ENCODE measurements at regions not wholly inside any gene's neighbourhood (a gene's known extent, or its start where the extent isn't known, plus 50 kb on each side); places are given as distances from the start of the nearest gene placed in this dataset.

- H3K18ac ChIP-seq (ENCODE audit: low read length) = no peak overlapping the region
- WGBS (ENCODE audit: extremely low coverage, insufficient coverage, low lambda C conversion rate) = no CpG with 5 or more reads among the region's 1 CpG
Observed at GRCh38 chr14:23787436-23787835, 151.3 kb downstream of the DHRS2 start.

GRCh38 chr14:23789696-23790095 is 153.5 kb downstream of the DHRS2 start:
- DNase-seq = no peak
- H2BK15ac ChIP-seq (replicated peaks; ENCODE audit: low read depth) = no peak overlapping the region
- no peaks in the 10 kb centered on the region for H3K4me1 ChIP-seq (ENCODE audit: control insufficient read depth, low read depth, low read length)
- no peak overlapping the region for H3K56ac ChIP-seq (ENCODE audit: low read length)
- H3K4me2 ChIP-seq (ENCODE audit: low read length) = no peak overlapping the region
- no CpG with 5 or more reads among the region's 1 CpG for WGBS (ENCODE audit: extremely low coverage, insufficient coverage, low lambda C conversion rate)
- no peak overlapping the region for H4K5ac ChIP-seq (ENCODE audit: low read length)
- no peak overlapping the region for H3K4ac ChIP-seq (ENCODE audit: low read depth, low read length)
- H2BK120ac ChIP-seq (ENCODE audit: low read depth, low read length) = no peak overlapping the region
- H2BK5ac ChIP-seq (ENCODE audit: low read length) = no peak overlapping the region
- no peak overlapping the region for H3K4me3 ChIP-seq (ENCODE audit: low read length)
- H3K27me3 ChIP-seq (ENCODE audit: insufficient read depth, low read length, poor library complexity) = no peaks in the 10 kb centered on the region
- no peaks in the 10 kb centered on the region for H3K36me3 ChIP-seq (ENCODE audit: control insufficient read depth, insufficient read depth, low read length)
- H3K27ac ChIP-seq (ENCODE audit: low read depth, low read length) = no peak overlapping the region
- no peak overlapping the region for H2AK5ac ChIP-seq (ENCODE audit: low read length)
- no peak overlapping the region for H4K8ac ChIP-seq (ENCODE audit: low read depth, low read length)
- no peak overlapping the region for H3K23ac ChIP-seq (ENCODE audit: low read length)
- H3K9ac ChIP-seq (ENCODE audit: low read length) = no peak overlapping the region
- H3K18ac ChIP-seq (ENCODE audit: low read length) = no peak overlapping the region
- H3K79me2 ChIP-seq (ENCODE audit: control insufficient read depth, insufficient read depth, low read length) = no peaks in the 10 kb centered on the region
- no peaks in the 10 kb centered on the region for H3K79me1 ChIP-seq (ENCODE audit: low read length)

More at GRCh38 chr14:23787436-23787835, 151.3 kb downstream of the DHRS2 start:
- Histone ChIP-seq H4K8ac (ENCODE audit: low read depth, low read length) (no peak overlapping the region), H2AK5ac (ENCODE audit: low read length) (no peak overlapping the region), H3K4ac (ENCODE audit: low read depth, low read length) (no peak overlapping the region), H3K9ac (ENCODE audit: low read length) (no peak overlapping the region), H3K79me1 (ENCODE audit: low read length) (no peaks in the 10 kb centered on the region), H3K27ac (ENCODE audit: low read depth, low read length) (no peak overlapping the region), H3K56ac (ENCODE audit: low read length) (no peak overlapping the region), H4K5ac (ENCODE audit: low read length) (no peak overlapping the region), H3K36me3 (ENCODE audit: control insufficient read depth, insufficient read depth, low read length) (no peaks in the 10 kb centered on the region), H3K4me2 (ENCODE audit: low read length) (no peak overlapping the region), H3K27me3 (ENCODE audit: insufficient read depth, low read length, poor library complexity) (no peaks in the 10 kb centered on the region), H2BK120ac (ENCODE audit: low read depth, low read length) (no peak overlapping the region), H3K4me3 (ENCODE audit: low read length) (no peak overlapping the region), H2BK5ac (ENCODE audit: low read length) (no peak overlapping the region), H2BK15ac (replicated peaks; ENCODE audit: low read depth) (no peak overlapping the region), H3K79me2 (ENCODE audit: control insufficient read depth, insufficient read depth, low read length) (no peaks in the 10 kb centered on the region), H3K4me1 (ENCODE audit: control insufficient read depth, low read depth, low read length) (no peaks in the 10 kb centered on the region), H3K23ac (ENCODE audit: low read length) (no peak overlapping the region)
- no peak for DNase-seq

- Histone ChIP-seq H2AK5ac (ENCODE audit: low read length) (no peak overlapping the region), H4K5ac (ENCODE audit: low read length) (no peak overlapping the region), H2BK15ac (replicated peaks; ENCODE audit: low read depth) (no peak overlapping the region), H3K4ac (ENCODE audit: low read depth, low read length) (no peak overlapping the region), H3K27me3 (ENCODE audit: insufficient read depth, low read length, poor library complexity) (no peaks in the 10 kb centered on the region), H3K79me2 (ENCODE audit: control insufficient read depth, insufficient read depth, low read length) (no peaks in the 10 kb centered on the region), H3K4me1 (ENCODE audit: control insufficient read depth, low read depth, low read length) (no peaks in the 10 kb centered on the region), H2BK120ac (ENCODE audit: low read depth, low read length) (no peak overlapping the region), H3K4me2 (ENCODE audit: low read length) (no peak overlapping the region), H3K4me3 (ENCODE audit: low read length) (no peak overlapping the region), H3K18ac (ENCODE audit: low read length) (no peak overlapping the region), H3K79me1 (ENCODE audit: low read length) (no peaks in the 10 kb centered on the region), H4K8ac (ENCODE audit: low read depth, low read length) (no peak overlapping the region), H3K36me3 (ENCODE audit: control insufficient read depth, insufficient read depth, low read length) (no peaks in the 10 kb centered on the region), H2BK5ac (ENCODE audit: low read length) (no peak overlapping the region), H3K27ac (ENCODE audit: low read depth, low read length) (no peak overlapping the region), H3K9ac (ENCODE audit: low read length) (no peak overlapping the region), H3K23ac (ENCODE audit: low read length) (no peak overlapping the region), H3K56ac (ENCODE audit: low read length) (no peak overlapping the region)
- WGBS (ENCODE audit: extremely low coverage, insufficient coverage, low lambda C conversion rate) = no CpG with 5 or more reads among the region's 3 CpGs
- DNase-seq = no peak
Observed at GRCh38 chr14:23793532-23793931, 157.4 kb downstream of the DHRS2 start.

GRCh38 chr14:23800811-23801210 is 152.8 kb upstream of the DHRS4 start:
- H3K79me1 ChIP-seq (ENCODE audit: low read length) = no peaks in the 10 kb centered on the region
- no peak overlapping the region for H3K56ac ChIP-seq (ENCODE audit: low read length)
- no CpG with 5 or more reads among the region's 3 CpGs for WGBS (ENCODE audit: extremely low coverage, insufficient coverage, low lambda C conversion rate)
- no peak overlapping the region for H3K4me2 ChIP-seq (ENCODE audit: low read length)
- no peaks in the 10 kb centered on the region for H3K4me1 ChIP-seq (ENCODE audit: control insufficient read depth, low read depth, low read length)
- no peak overlapping the region for H3K4ac ChIP-seq (ENCODE audit: low read depth, low read length)
- H3K9ac ChIP-seq (ENCODE audit: low read length) = no peak overlapping the region
- no peak overlapping the region for H4K8ac ChIP-seq (ENCODE audit: low read depth, low read length)
- no peak overlapping the region for H3K27ac ChIP-seq (ENCODE audit: low read depth, low read length)
- no peaks in the 10 kb centered on the region for H3K79me2 ChIP-seq (ENCODE audit: control insufficient read depth, insufficient read depth, low read length)
- no peak overlapping the region for H2BK120ac ChIP-seq (ENCODE audit: low read depth, low read length)
- no peak overlapping the region for H3K23ac ChIP-seq (ENCODE audit: low read length)
- no peak overlapping the region for H2BK5ac ChIP-seq (ENCODE audit: low read length)
- no peaks in the 10 kb centered on the region for H3K36me3 ChIP-seq (ENCODE audit: control insufficient read depth, insufficient read depth, low read length)
- H3K27me3 ChIP-seq (ENCODE audit: insufficient read depth, low read length, poor library complexity) = no peaks in the 10 kb centered on the region
- H4K5ac ChIP-seq (ENCODE audit: low read length) = no peak overlapping the region
- no peak overlapping the region for H3K4me3 ChIP-seq (ENCODE audit: low read length)
- no peak overlapping the region for H2BK15ac ChIP-seq (replicated peaks; ENCODE audit: low read depth)
- H2AK5ac ChIP-seq (ENCODE audit: low read length) = no peak overlapping the region
- H3K18ac ChIP-seq (ENCODE audit: low read length) = no peak overlapping the region
- DNase-seq = no peak

GRCh38 chr14:23801766-23802165 is 151.8 kb upstream of the DHRS4 start:
- H2BK5ac ChIP-seq (ENCODE audit: low read length) = no peak overlapping the region
- no peak overlapping the region for H3K56ac ChIP-seq (ENCODE audit: low read length)
- no peak overlapping the region for H3K27ac ChIP-seq (ENCODE audit: low read depth, low read length)
- no peak overlapping the region for H3K4me3 ChIP-seq (ENCODE audit: low read length)
- H3K4me2 ChIP-seq (ENCODE audit: low read length) = no peak overlapping the region
- no peaks in the 10 kb centered on the region for H3K4me1 ChIP-seq (ENCODE audit: control insufficient read depth, low read depth, low read length)
- no peak overlapping the region for H3K23ac ChIP-seq (ENCODE audit: low read length)
- no peak overlapping the region for H3K18ac ChIP-seq (ENCODE audit: low read length)
- H2BK15ac ChIP-seq (replicated peaks; ENCODE audit: low read depth) = no peak overlapping the region
- H2AK5ac ChIP-seq (ENCODE audit: low read length) = no peak overlapping the region
- DNase-seq = no peak
- H4K8ac ChIP-seq (ENCODE audit: low read depth, low read length) = no peak overlapping the region
- H3K27me3 ChIP-seq (ENCODE audit: insufficient read depth, low read length, poor library complexity) = no peaks in the 10 kb centered on the region
- H3K9ac ChIP-seq (ENCODE audit: low read length) = no peak overlapping the region
- no peak overlapping the region for H2BK120ac ChIP-seq (ENCODE audit: low read depth, low read length)
- H3K36me3 ChIP-seq (ENCODE audit: control insufficient read depth, insufficient read depth, low read length) = no peaks in the 10 kb centered on the region
- no peak overlapping the region for H3K4ac ChIP-seq (ENCODE audit: low read depth, low read length)
- no peaks in the 10 kb centered on the region for H3K79me1 ChIP-seq (ENCODE audit: low read length)
- no peaks in the 10 kb centered on the region for H3K79me2 ChIP-seq (ENCODE audit: control insufficient read depth, insufficient read depth, low read length)
- no CpG with 5 or more reads among the region's 2 CpGs for WGBS (ENCODE audit: extremely low coverage, insufficient coverage, low lambda C conversion rate)
- H4K5ac ChIP-seq (ENCODE audit: low read length) = no peak overlapping the region

GRCh38 chr14:23804817-23805216 is 148.8 kb upstream of the DHRS4 start:
- H3K18ac ChIP-seq (ENCODE audit: low read length) = no peak overlapping the region
- whole genome bisulfite sequencing (ENCODE audit: extremely low coverage, insufficient coverage, low lambda C conversion rate) = no CpG with 5 or more reads among the region's 3 CpGs
- H2AK5ac ChIP-seq (ENCODE audit: low read length) = no peak overlapping the region
- H3K27ac ChIP-seq (ENCODE audit: low read depth, low read length) = no peak overlapping the region
- H3K79me2 ChIP-seq (ENCODE audit: control insufficient read depth, insufficient read depth, low read length) = no peaks in the 10 kb centered on the region
- no peak overlapping the region for H3K4me3 ChIP-seq (ENCODE audit: low read length)
- no peaks in the 10 kb centered on the region for H3K4me1 ChIP-seq (ENCODE audit: control insufficient read depth, low read depth, low read length)
- no peaks in the 10 kb centered on the region for H3K79me1 ChIP-seq (ENCODE audit: low read length)
- no peak overlapping the region for H2BK5ac ChIP-seq (ENCODE audit: low read length)
- no peak overlapping the region for H3K4me2 ChIP-seq (ENCODE audit: low read length)
- no peak for DNase-seq
- no peak overlapping the region for H2BK15ac ChIP-seq (replicated peaks; ENCODE audit: low read depth)
- no peak overlapping the region for H3K23ac ChIP-seq (ENCODE audit: low read length)
- no peak overlapping the region for H3K4ac ChIP-seq (ENCODE audit: low read depth, low read length)
- H3K36me3 ChIP-seq (ENCODE audit: control insufficient read depth, insufficient read depth, low read length) = no peaks in the 10 kb centered on the region
- no peak overlapping the region for H2BK120ac ChIP-seq (ENCODE audit: low read depth, low read length)
- no peak overlapping the region for H4K8ac ChIP-seq (ENCODE audit: low read depth, low read length)
- H3K27me3 ChIP-seq (ENCODE audit: insufficient read depth, low read length, poor library complexity) = no peaks in the 10 kb centered on the region
- H3K9ac ChIP-seq (ENCODE audit: low read length) = no peak overlapping the region
- no peak overlapping the region for H3K56ac ChIP-seq (ENCODE audit: low read length)
- H4K5ac ChIP-seq (ENCODE audit: low read length) = no peak overlapping the region
